Type B pancreatic cell (in vitro differentiated cells): ENCODE measurements at regions not wholly inside any gene's neighbourhood (a gene's known extent, or its start where the extent isn't known, plus 50 kb on each side); places are given as distances from the start of the nearest gene placed in this dataset.

ENCODE experiments used
- DNase-seq: peaks from one replicate; pipeline ENCODE4 v3.0.0; 2021; ENCODE audit warnings: mixed read lengths; ENCODE audit not compliant: unreplicated experiment; ENCODE audit errors: extremely low spot score
- H3K27ac Mint-ChIP-seq: 2 replicates; pipeline ENCODE4 v1.8.0; 2021; ENCODE audit warnings: mild to moderate bottlenecking, mixed read lengths
- H3K27me3 Mint-ChIP-seq: 2 replicates; pipeline ENCODE4 v1.8.0; 2021; ENCODE audit warnings: mixed read lengths
- H3K36me3 Mint-ChIP-seq: 2 replicates; pipeline ENCODE4 v1.8.0; 2021; ENCODE audit warnings: mixed read lengths
- H3K4me1 Mint-ChIP-seq: one replicate; pipeline ENCODE4 v1.8.0; 2021; ENCODE audit warnings: mixed read lengths; ENCODE audit not compliant: unreplicated experiment
- H3K4me3 Mint-ChIP-seq: 2 replicates; pipeline ENCODE4 v1.8.0; 2021; ENCODE audit warnings: mild to moderate bottlenecking, mixed read lengths
- H3K9me3 Mint-ChIP-seq: 2 replicates; pipeline ENCODE4 v1.8.0; 2021; ENCODE audit warnings: mixed read lengths
- CTCF ChIP-seq: fragments of 200-600 bp; sonication (generic); conservative IDR thresholded peaks from 2 replicates; pipeline ENCODE4 v1.5.0; 2021; ENCODE audit warnings: antibody characterized with exemption, mild to moderate bottlenecking

GRCh38 chr20:50250679-50251382 is 60.2 kb downstream of the CEBPB start:
- Mint-ChIP-seq H3K27me3 (no peaks in the 10 kb centered on the region), H3K36me3 (no peaks in the 10 kb centered on the region), H3K27ac (no peak overlapping the region), H3K9me3 (no peaks in the 10 kb centered on the region), H3K4me3 (no peak overlapping the region), H3K4me1 (peaks cover 23% of the 10 kb centered on the region)
- no peak for DNase-seq
- no peak for TF ChIP-seq CTCF

DNA sequence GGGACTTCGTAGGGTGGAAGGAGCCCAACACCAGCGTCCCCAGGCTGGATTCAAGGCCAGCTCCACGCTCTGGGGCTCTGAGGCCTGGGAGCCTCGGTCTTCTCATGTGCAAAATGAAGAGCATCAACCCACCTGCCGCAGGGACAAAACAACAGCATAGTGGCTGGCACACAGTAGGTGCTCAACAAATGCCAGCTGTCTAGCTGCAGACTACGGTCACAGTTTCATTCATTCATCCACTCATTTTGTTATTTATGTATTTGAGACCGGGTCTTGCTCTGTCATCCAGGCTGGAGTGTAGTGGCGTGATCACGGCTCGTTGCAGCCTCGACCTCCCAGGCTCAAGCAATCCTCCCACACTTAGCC is 60.7 kb downstream of the CEBPB start:
- Mint-ChIP-seq H3K27me3 (no peaks in the 10 kb centered on the region), H3K27ac (no peak overlapping the region), H3K9me3 (no peaks in the 10 kb centered on the region), H3K4me1 (peaks cover 23% of the 10 kb centered on the region), H3K36me3 (no peaks in the 10 kb centered on the region), H3K4me3 (no peak overlapping the region)
- DNase-seq, result no peak
- TF ChIP-seq CTCF, result no peak

- no peak for TF ChIP-seq CTCF
- Mint-ChIP-seq H3K27ac (peak overlapping the region; percentile 90), H3K36me3 (no peaks in the 10 kb centered on the region), H3K27me3 (no peaks in the 10 kb centered on the region), H3K4me1 (peaks cover 22% of the 10 kb centered on the region), H3K4me3 (peak overlapping the region; percentile 28), H3K9me3 (no peaks in the 10 kb centered on the region)
- DNase-seq, result no peak
Observed at GRCh38 chr20:50251992-50252511, 61.4 kb downstream of the CEBPB start.

DNA sequence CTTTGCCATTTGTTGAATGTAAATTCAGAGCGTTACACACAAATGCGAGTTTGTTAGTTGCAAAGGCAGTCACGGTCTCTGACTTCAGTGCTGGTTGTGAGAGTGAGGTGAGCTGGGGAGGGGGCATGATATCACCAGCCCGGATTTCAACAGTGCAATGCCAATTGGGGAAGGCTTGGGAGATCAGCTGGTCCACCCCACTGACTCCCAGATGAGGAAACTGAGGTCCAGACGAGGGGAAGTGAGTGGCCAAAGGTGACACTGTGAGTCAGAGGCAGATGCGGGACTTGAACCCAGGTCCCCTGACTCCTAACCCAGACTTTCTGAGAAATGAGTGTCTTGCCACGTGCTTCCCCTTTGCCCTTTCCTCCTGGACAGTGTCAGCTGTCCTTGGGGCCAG is 62.1 kb downstream of the CEBPB start:
- Mint-ChIP-seq H3K27me3 (no peaks in the 10 kb centered on the region), H3K4me1 (peaks cover 20% of the 10 kb centered on the region), H3K4me3 (no peak overlapping the region), H3K36me3 (no peaks in the 10 kb centered on the region), H3K27ac (peak overlapping the region; percentile 90), H3K9me3 (no peaks in the 10 kb centered on the region)
- DNase-seq, result no peak
- TF ChIP-seq CTCF, result no peak

DNA sequence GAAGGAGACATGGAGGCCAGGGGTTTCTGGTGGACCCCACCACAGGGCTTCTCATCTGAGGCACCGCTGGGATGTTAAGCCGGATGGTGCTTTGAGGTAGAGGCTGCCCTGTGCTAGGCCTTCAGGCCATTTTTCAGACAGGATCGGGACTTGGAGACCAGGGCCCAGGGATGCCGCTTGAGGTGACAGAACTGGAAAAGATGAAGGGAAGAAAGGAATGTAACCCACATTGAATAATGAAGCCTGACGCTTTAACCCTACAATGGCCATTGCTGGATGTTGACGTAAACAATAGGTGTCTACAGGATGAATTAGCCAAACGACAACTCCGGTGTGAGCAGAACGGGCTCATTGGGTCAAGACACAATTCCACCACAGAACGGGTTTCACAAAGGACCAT is 62.5 kb downstream of the CEBPB start:
- Mint-ChIP-seq H3K36me3 (no peaks in the 10 kb centered on the region), H3K9me3 (no peaks in the 10 kb centered on the region)
- no peak for TF ChIP-seq CTCF

More for the DNA sequence above, 62.5 kb downstream of the CEBPB start:
- no peak for DNase-seq
- no peak overlapping the region for H3K4me3 Mint-ChIP-seq
- peaks cover 17% of the 10 kb centered on the region for H3K4me1 Mint-ChIP-seq
- no peaks in the 10 kb centered on the region for H3K27me3 Mint-ChIP-seq
- H3K27ac Mint-ChIP-seq, result no peak overlapping the region
